ENCODE measurements at regions not wholly inside any gene's neighbourhood (a gene's known extent, or its start where the extent isn't known, plus 50 kb on each side); places are given as distances from the start of the nearest gene placed in this dataset.
"Not testable (repeated sequence)": the region's sequence is repeated elsewhere in the genome, so short reads cannot be mapped to it uniquely, and the experiment has no call there.

- not testable (repeated sequence) for H3K4me3 ChIP-seq (replicated peaks; ENCODE audit: low read depth, low read length); DNase-seq (ENCODE audit: low read depth)
Observed at GRCh38 chr15:29648415-29648814, 173.9 kb downstream of the TJP1 start.

- no peak for TF ChIP-seq CTCF (IDR thresholded peaks at IDR 0.05; ENCODE audit: low read length, missing control alignments)
- DNase-seq (ENCODE audit: low read depth) = no peak
- no peak overlapping the region for H3K4me3 ChIP-seq (replicated peaks; ENCODE audit: low read depth, low read length)
Observed at GRCh38 chr15:29645841-29646240, 176.4 kb downstream of the TJP1 start.

GRCh38 chr15:29644361-29644760, 177.9 kb downstream of the TJP1 start:
- DNase-seq (ENCODE audit: low read depth); H3K4me3 ChIP-seq (replicated peaks; ENCODE audit: low read depth, low read length): not testable (repeated sequence)

- no peak for DNase-seq (ENCODE audit: low read depth)
- no peak for TF ChIP-seq CTCF (IDR thresholded peaks at IDR 0.05; ENCODE audit: low read length, missing control alignments)
- H3K4me3 ChIP-seq (replicated peaks; ENCODE audit: low read depth, low read length) = no peak overlapping the region
Observed at GRCh38 chr15:29638781-29639180, 183.5 kb downstream of the TJP1 start.

GRCh38 chr15:29638011-29638410, 184.3 kb downstream of the TJP1 start:
- DNase-seq (ENCODE audit: low read depth) = no peak
- no peak overlapping the region for H3K4me3 ChIP-seq (replicated peaks; ENCODE audit: low read depth, low read length)
- no peak for TF ChIP-seq CTCF (IDR thresholded peaks at IDR 0.05; ENCODE audit: low read length, missing control alignments)

- DNase-seq (ENCODE audit: low read depth) = no peak
- TF ChIP-seq CTCF (IDR thresholded peaks at IDR 0.05; ENCODE audit: low read length, missing control alignments) = no peak
- no peak overlapping the region for H3K4me3 ChIP-seq (replicated peaks; ENCODE audit: low read depth, low read length)
Observed at GRCh38 chr15:29637555-29637954, 184.7 kb downstream of the TJP1 start.

GRCh38 chr15:29636921-29637320, 185.3 kb downstream of the TJP1 start:
- H3K4me3 ChIP-seq (replicated peaks; ENCODE audit: low read depth, low read length) = no peak overlapping the region
- DNase-seq (ENCODE audit: low read depth) = no peak
- no peak for TF ChIP-seq CTCF (IDR thresholded peaks at IDR 0.05; ENCODE audit: low read length, missing control alignments)

GRCh38 chr15:29636140-29636539, 186.1 kb downstream of the TJP1 start:
- TF ChIP-seq CTCF (IDR thresholded peaks at IDR 0.05; ENCODE audit: low read length, missing control alignments) = no peak
- H3K4me3 ChIP-seq (replicated peaks; ENCODE audit: low read depth, low read length) = no peak overlapping the region
- DNase-seq (ENCODE audit: low read depth) = no peak

Data from fibroblast of pulmonary artery (primary cell).